HEK293T (cell line): ENCODE measurements at regions not wholly inside any gene's neighbourhood (a gene's known extent, or its start where the extent isn't known, plus 50 kb on each side); places are given as distances from the start of the nearest gene placed in this dataset.

ENCODE experiments used
- ARNT ChIP-seq: fragments of 450-650 bp; IDR thresholded peaks from 2 replicates; pipeline ENCODE4 v1.6.1; 2017; ENCODE audit warnings: mild to moderate bottlenecking
- ELF4 ChIP-seq: fragments of 450-650 bp; IDR thresholded peaks from 2 replicates; pipeline ENCODE4 v1.6.1; 2017; ENCODE audit warnings: antibody characterized with exemption
- FOXA1 ChIP-seq: fragments of 450-650 bp; IDR thresholded peaks from 2 replicates; pipeline ENCODE4 v1.6.1; 2016; ENCODE audit warnings: mild to moderate bottlenecking
- FOXK2 ChIP-seq: fragments of 450-650 bp; IDR thresholded peaks from 2 replicates; pipeline ENCODE4 v1.6.1; 2016; ENCODE audit warnings: mild to moderate bottlenecking
- FOXM1 ChIP-seq: fragments of 450-650 bp; IDR thresholded peaks from 2 replicates; pipeline ENCODE4 v1.6.1; 2017; ENCODE audit warnings: mild to moderate bottlenecking, borderline replicate concordance
- NFRKB ChIP-seq: fragments of 450-650 bp; IDR thresholded peaks from 2 replicates; pipeline ENCODE4 v1.6.1; 2016; ENCODE audit warnings: mild to moderate bottlenecking, moderate library complexity
- SP1 ChIP-seq: fragments of 450-650 bp; IDR thresholded peaks from 2 replicates; pipeline ENCODE4 v1.6.1; 2017
- SUZ12 ChIP-seq: fragments of 450-650 bp; IDR thresholded peaks from 2 replicates; pipeline ENCODE4 v1.6.1; 2016; ENCODE audit warnings: mild to moderate bottlenecking
- TARDBP ChIP-seq: fragments of 450-650 bp; IDR thresholded peaks from 2 replicates; pipeline ENCODE4 v1.6.1; 2016

- TF ChIP-seq SP1 = no peak
- no peak for TF ChIP-seq ELF4
- TF ChIP-seq TARDBP = no peak
- no peak for TF ChIP-seq SUZ12
- TF ChIP-seq FOXA1 = no peak
- no peak for TF ChIP-seq NFRKB
- no peak for TF ChIP-seq ARNT
- no peak for TF ChIP-seq FOXK2
- no peak for TF ChIP-seq FOXM1
Measured at GRCh38 chr15:37483779-37484178, 383.4 kb upstream of the MEIS2 start.
